ENCODE measurements at regions not wholly inside any gene's neighbourhood (a gene's known extent, or its start where the extent isn't known, plus 50 kb on each side); places are given as distances from the start of the nearest gene placed in this dataset.

GRCh38 chr14:101200650-101201516 lies 297.4 kb upstream of the RTL1 start:
- TF ChIP-seq, protein P1, sequence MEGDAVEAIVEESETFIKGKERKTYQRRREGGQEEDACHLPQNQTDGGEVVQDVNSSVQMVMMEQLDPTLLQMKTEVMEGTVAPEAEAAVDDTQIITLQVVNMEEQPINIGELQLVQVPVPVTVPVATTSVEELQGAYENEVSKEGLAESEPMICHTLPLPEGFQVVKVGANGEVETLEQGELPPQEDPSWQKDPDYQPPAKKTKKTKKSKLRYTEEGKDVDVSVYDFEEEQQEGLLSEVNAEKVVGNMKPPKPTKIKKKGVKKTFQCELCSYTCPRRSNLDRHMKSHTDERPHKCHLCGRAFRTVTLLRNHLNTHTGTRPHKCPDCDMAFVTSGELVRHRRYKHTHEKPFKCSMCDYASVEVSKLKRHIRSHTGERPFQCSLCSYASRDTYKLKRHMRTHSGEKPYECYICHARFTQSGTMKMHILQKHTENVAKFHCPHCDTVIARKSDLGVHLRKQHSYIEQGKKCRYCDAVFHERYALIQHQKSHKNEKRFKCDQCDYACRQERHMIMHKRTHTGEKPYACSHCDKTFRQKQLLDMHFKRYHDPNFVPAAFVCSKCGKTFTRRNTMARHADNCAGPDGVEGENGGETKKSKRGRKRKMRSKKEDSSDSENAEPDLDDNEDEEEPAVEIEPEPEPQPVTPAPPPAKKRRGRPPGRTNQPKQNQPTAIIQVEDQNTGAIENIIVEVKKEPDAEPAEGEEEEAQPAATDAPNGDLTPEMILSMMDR (IDR thresholded peaks at IDR 0.05; ENCODE audit: poor library complexity, severe bottlenecking), result no peak
- TF ChIP-seq EZH2 (IDR thresholded peaks at IDR 0.05; ENCODE audit: borderline replicate concordance, insufficient read depth, low read length, poor library complexity, severe bottlenecking) (no peak), EP300 (conservative IDR thresholded peaks at IDR 0.05; ENCODE audit: poor library complexity, severe bottlenecking) (no peak), TAF1 (IDR thresholded peaks at IDR 0.05; ENCODE audit: low read depth) (no peak), REST (IDR thresholded peaks at IDR 0.05; ENCODE audit: borderline replicate concordance) (no peak), RAD21 (conservative IDR thresholded peaks at IDR 0.05) (no peak), POLR2AphosphoS5 (IDR thresholded peaks at IDR 0.05) (no peak), SMC3 (conservative IDR thresholded peaks at IDR 0.05; ENCODE audit: poor library complexity) (no peak), MXI1 (conservative IDR thresholded peaks at IDR 0.05; ENCODE audit: poor library complexity, severe bottlenecking) (no peak)

All from neural cell (in vitro differentiated cells).